A172 (cell line): ENCODE measurements at regions not wholly inside any gene's neighbourhood (a gene's known extent, or its start where the extent isn't known, plus 50 kb on each side); places are given as distances from the start of the nearest gene placed in this dataset.

Experiments used
- DNase-seq: peaks from one replicate; pipeline ENCODE4 v3.0.0-alpha.2; 2015; ENCODE audit warnings: low spot score

DNA sequence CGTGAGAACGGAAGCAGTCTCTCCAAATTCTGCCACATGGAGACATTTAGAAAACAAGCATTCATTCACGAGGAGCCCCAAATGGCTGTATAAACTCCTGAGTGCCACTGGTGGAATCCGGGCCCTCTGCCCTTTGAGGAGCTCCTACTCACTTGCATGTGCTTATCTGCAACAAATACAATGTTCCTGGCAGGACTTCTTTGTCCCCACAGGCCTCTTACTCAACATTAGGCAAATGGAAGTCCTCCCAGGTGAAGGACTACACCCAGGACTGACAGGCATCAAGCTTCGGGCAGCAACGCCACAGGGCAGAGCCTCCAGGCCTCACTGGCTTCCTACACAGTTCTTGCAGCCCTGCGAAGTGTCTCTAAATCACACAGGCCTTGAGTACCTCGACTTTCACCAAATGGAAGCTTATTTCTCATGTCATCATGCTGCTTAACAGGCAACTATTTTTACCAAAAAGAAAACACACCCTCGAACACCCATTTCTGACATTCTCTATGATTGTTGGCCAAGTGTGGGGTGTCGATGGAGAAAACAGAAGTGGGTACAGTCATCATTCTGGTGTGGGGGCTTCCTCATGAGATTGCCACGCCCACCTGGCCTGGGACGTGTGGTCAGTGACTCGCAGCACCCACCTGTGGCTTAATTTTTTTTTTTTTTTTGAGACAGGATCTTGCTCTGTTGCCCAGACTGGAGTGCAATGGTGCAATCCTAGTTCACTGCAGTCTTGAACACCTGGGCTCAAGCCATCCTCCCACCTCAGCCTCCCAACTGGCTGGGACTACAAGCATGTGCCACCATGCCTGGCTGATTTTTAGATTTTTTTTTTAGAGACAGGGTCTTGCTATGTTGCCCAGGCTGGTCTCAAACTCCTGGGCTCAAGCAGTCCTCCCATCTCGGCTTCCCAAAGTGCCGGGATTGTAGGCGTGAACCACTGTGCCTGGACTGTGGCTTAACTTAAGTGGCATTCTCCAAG lies 186.8 kb upstream of the GLI2 start:
- DNase-seq = no peak

DNA sequence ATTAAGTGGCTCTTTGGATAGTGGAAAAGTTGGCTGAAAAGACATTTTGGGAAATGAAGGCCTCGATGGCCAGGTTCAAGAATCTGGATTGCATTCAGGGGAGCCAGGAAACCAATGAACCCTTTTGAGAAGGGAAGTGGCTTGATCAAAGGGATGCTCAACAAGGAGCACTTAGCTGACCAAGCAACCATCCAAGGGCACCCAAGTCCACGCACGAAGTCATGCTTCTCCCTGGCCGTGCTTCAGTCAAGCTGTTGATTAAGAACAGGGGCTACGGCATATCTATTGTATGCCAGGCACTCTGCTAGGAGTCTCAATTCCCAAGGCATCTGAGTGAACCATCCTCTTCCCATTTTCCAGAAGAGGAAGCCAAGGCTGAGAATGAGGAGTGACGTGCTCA lies 185.8 kb upstream of the GLI2 start:
- DNase-seq = no peak

DNA sequence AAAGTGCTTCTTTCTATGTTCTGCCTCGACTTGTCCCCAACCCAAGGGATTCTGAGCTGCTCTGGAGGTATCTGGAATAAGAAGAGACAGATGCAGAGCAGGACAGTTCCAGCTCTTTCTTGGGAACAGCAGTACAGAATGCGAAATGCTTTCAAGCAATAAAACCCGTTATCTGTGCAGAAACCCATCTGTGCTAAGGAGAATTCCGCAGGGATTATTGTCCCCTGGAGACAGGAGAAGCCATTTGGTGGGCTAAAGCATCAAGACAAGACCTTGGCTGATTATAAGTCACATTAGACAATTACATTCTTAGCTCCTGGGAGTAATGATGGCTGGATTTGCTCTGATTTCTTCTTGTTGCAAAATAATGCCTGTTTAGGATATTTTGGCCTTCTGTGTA lies 185.4 kb upstream of the GLI2 start:
- no peak for DNase-seq

DNA sequence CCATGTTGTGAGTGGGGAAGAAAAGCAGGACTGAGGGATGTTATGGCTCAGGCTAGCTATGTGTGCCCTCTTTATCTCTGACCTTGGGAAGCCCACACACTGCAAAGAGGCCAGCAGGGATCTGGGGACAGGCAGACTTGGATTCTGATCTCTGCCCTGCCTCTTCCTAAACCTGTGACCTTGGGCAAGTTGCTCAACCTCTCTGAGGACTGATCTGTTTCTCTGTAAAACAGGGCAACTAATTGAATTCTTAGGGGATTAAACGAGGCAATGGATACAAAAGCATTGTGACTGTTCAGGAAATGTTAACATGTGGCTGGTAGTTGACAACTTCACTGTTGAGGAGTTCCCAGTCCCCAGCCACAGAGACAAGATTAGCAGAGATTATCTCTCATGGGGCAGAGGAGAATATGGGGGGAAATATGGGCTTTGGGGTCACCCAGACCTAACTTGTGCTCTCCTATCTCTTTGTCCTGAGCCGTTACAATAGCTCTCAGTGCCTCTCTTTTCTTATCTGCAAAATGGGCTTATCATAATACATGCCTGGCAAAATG lies 184.7 kb upstream of the GLI2 start:
- no peak for DNase-seq

DNA sequence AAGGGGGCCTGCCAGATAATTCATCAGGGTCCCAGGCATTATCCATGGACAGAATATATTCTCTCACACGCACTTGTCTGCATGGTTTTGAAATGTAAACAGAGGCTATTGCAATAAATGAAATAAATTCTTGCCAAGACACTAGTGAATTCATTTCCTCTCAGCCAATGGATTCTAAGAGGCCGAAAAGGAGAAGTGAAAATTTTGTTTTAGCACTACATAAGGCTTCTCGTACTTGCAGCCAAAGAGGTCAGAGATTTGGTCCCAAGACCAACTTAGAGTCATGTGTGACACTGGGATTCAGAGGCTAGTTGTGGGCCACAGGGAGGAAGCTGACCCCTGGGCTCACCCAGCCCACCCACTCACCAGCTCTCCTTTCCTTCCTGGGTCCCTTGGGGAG lies 184.1 kb upstream of the GLI2 start:
- no peak for DNase-seq

DNA sequence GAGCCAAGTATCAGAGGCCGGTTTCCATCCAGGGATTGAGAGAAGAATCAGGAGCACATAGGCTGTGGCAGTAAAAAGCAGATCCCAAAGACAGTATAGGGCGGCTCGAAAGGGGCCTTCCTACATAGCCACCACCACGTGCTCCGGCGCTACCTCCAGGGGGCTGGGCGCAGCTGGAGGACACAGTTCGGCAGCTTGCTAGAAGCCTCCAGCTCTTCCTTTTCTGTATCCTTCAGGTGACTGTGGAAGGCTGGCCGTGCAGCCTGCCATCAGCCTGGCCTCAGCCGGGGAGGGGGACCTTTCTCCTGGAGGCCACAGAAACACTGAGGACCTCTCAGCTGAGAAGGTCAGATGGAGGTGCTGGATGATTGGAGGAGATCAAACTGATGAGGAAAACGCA lies 183.6 kb upstream of the GLI2 start:
- DNase-seq = no peak

DNA sequence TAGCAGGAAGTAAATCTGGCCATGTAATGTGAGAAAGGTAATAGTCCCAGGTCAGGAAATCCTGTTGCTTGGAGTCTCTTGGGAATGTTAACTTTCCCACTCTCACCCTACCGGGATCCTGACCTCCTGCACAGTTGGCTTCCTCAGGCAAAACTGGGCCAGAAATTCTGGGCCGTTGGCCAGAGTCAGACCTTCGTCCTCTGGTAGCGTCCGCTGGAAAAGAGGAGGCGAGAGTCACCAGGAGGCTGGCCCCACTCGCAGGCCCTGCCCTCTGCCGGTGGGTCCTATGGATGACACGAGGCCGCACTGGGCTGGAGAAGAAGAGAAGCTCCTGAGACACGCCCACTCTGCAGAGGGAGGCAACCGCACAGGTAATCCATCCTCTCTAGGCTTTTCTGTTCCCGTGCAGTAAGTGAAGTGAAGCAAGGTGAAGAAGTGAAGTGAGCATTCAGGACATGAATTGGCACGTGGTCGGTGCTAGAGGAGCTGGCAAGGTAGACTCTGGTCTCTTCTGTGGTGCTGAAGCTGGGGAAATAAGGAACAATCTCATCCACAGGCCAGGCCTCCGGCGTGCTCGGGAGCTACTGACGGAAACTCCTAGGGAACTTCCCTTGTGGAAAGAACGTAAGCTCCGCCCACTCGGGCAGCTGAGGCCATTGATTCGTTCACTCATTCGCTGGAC lies 182.7 kb upstream of the GLI2 start:
- DNase-seq = no peak

DNA sequence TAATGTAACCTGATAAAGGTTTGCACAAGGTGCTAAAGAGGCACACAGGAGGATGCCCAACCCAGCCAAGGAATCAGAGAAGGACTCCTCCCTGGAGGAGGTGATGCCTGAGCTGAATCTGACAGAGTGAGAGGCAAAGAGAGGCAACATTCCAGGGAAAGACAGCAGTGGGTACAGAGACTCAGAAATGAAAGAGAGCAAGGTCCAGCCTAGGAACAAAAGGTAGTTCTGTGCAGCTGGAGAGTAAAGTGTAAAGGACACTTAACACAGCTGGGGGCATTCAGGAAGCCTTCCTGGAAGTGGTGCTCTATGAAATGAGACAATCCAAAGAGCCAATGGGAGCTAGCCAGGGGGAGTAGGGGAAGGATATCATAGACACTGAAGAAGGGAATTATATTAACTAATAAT lies 181.0 kb upstream of the GLI2 start:
- DNase-seq = no peak

DNA sequence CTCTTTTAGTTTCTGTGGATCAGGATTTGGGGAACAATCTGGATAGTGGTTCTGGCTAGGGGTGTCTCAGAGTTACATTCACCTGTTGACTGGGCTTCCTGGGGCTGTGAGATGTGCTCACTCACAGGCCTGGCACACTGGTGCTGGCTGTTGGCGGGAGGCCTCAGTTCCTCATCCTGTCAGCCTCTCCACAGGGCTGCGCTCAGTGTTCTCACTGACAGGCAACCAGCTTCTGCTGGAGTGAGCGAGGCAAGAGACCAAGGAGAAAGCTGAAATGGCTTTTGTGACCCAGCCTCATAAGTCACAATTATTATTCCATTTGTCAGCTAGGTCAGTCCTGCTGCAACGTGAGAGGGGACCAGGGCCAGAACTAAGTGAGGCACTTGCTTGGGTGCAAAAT lies 180.6 kb upstream of the GLI2 start:
- no peak for DNase-seq

DNA sequence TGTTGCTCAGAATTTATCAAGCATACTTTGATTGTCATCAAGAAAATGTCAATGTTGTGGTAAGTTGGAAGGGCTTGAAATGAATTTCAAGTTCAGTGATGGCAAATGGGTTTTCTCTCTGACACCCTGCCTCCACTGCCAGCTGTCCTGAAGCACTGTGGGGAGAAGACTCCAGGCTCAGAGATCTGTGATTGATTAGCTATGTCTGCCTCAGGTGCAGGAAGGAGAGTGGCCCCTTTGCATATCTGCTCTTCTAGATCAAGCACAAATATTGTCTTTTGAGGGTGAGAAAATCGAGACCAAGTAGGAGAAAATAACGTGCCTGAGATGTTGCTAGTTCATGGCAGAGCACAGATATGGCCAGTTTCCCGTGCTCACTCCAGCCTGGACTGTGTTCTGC lies 178.8 kb upstream of the GLI2 start:
- DNase-seq = no peak

DNA sequence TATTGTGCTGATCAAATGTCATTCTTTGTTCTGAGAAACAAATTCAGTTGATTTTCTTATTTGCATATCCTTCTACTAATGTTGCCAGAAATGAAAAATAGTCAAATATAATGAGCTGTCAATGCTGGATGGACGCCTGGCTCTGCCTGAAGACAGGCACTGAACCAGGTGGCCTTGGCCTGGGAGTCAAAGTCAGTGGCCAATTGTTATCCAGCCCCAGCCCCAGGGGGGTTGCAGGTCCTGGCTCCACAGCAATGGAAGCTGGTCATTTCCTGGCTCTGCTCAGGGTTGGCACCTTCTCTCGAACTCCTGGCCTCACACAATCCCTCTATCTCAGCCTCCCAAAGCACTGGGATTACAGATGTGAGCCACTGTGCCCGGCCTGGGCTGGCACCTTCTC lies 176.8 kb upstream of the GLI2 start:
- no peak for DNase-seq

DNA sequence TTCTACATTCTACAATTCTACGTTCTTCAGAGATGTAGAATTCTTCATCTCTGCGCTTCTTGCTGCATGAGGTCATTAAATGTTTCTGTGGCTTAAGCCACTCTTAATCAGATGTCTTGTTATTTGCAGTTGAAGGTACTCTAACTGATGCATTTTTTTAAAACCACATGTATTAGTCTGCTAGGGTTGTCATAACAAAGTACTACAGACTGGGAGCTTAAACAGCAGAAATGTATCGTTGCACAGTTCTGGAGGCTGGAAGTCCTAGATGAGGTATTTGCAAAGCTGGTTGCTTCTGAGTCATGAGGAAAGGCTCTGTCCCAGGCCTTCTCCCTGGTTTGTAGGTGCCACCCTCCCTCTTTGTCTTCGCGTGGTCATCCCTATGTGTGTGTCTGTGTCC lies 176.3 kb upstream of the GLI2 start:
- DNase-seq = peak; percentile 97

DNA sequence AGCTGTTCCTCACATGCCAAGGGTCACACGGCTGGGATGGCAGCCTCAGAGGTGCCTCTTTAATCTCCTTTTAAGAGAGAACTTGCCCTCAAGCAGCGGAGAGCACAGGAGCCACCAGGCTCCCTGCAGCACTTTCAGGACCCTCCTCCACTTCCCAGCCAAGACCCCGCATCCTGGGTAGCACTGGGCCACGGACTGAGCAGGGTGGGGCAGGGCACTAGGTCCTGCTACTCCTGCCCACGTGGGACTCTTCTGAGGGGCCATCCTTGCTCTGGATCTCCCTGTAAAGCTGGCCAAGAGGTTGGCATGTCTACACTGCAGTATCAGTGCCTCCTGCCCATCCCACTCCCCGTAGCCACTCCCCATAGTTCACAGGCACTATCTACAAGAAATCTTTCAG lies 175.3 kb upstream of the GLI2 start:
- DNase-seq = no peak

DNA sequence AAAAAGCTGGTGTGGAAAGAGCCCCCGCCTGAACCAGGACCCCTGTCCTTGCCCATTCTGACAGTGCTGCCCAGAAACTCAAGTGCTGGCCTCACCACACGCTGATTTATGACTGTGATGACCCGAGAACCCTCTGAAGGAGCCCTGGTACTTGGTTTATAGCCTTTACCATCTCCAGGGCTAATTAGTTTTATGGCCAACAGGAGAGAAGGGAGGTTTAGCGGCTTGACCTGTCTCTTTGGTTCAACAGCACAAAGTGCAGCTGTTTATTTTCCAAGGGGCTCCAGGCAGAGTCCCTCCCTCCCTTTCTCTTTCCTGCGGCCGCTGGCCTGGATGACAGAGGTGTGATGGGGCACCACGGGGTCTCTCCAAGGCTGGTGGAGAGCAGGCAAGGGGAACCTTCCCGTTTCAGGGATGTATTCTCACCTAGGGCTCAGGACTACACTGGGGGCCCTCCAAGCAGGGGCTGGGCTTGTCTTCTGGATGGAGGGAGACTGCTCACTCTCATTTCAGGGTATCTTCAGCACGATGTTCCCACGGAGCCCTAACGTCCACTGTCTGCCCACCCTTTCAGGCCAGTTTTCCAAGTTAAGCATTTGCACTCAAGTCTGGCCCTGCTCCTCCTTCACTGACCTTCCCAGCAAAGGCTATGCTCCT lies 174.2 kb upstream of the GLI2 start:
- no peak for DNase-seq

DNA sequence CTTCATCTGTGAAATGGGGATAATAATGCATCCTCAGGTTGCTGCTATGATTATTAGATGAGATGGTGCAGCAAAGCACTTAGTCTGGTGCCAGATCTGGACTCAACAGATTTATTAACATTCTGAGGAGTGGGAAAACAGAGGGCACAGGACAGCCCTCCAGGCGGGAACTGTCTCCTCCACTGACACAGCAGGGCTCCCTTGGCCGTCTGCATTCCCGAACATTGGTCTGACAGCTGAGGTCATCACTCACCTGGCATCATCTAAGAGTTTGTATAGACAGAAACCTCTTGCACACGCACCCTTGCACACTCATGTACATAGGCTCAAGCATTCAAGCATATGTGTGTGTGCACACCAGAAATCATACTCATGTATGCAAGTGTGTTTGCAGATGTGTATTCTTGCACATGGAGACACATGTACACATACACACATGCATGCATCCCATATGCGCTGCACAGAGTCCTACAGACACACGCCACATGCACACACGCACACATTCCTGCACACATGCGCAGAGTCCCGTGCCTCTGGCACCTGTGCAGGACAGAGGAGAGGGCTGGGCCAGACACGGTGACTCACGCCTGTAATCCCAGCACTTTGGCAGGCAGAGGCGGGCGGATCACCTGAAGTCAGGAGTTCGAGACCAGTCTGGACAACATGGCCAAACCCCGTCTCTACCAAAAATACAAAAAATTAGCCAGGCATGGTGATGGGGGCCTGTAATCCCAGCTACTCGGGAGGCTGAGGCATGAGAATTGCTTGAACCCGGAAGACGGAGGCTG lies 173.3 kb upstream of the GLI2 start:
- DNase-seq = no peak

DNA sequence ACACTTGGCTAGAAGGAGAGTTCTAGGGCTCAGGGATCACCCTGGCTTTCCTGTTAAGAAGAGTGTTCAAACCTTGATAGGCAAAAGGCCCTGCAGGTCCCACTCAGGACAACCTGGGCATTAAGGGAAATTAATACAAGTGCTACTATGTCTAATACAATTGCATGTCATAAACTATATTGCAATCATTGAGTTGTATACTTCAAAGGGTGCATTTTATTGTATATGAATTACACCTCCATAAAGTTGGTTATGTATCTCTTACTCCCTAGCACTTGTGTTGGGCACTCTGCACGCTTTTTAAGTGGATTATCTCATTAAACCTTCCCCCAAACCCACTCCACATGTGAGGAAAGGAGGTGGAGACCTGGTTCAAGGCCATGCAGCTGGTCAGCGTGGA lies 172.1 kb upstream of the GLI2 start:
- DNase-seq = no peak

DNA sequence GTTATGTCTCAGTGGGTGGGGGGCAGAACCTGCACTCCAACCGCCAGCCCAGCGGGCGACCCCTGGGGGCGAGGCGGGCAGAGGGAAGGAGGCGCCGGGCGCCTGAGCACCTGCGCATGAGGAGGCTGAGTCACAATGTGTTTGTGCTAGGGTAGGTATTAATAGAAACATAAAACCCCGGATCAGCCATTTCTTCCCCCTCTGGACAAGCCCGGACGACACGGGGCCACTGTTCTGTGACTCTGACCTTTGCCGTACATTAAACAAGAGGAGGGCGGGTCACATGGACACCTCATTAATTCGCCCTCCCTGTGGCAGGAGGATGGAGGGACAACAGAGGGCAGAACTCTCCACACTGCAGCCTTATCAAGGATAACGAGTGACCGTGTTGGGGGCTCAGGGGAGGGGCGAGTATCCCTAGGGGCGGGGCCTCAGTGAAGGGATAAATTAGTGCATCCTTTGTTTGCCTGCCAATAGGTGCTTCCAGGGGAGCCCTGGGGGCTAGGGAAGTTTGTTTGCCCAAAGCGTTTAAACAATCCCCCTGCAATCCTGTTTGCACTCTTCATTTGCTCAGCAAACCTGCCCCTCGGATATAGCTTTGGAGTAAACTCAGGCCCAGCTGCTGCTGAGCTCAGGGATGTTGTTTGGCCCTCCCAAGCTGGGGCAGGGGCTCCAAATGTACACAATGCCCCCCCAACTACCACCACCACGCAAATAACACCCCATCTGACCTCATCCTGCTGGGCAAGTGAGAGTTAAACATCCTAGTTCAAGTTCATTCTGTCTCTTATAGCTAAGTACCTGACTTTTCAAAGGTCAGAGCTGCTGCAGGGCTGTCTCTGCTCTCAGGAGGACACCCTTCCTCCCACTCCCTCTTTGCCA lies 171.2 kb upstream of the GLI2 start:
- no peak for DNase-seq

DNA sequence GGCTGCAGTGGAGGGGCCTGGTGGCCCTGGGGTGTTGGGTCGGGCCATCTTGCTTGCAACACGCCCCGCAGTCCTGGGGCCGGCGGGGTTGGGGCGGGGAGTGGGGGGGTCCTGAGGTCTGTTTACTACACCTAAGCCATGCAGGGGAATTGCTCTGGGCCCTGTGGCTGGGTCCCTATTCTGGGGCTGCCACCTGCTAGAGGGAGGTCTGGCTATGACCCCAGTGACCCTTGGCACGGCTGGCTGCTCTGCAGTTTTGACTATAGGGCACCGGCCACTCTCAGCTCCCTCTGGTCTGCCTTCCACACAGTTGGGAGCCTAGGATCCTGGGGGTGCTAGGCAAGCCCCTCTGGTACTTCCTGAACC lies 170.6 kb upstream of the GLI2 start:
- DNase-seq = no peak

DNA sequence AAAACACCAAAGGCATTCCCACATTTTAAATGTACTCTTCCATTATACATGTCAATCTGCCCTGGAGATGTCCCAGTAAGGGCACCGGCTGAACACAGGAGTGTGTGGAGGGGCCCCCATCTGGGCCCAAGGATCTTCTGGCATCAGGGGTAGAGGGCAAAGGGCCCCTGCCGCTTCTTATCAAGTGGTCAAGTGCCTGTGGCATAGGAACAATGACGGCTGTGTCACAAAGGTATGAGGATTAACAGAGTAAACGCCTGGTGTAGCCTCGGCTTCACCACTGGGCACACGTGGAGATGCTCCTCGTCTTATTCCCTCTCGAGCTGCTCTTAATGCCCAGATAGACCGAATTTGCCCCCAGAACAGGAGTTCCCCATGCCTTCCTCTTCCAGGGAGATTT lies 169.7 kb upstream of the GLI2 start:
- no peak for DNase-seq

DNA sequence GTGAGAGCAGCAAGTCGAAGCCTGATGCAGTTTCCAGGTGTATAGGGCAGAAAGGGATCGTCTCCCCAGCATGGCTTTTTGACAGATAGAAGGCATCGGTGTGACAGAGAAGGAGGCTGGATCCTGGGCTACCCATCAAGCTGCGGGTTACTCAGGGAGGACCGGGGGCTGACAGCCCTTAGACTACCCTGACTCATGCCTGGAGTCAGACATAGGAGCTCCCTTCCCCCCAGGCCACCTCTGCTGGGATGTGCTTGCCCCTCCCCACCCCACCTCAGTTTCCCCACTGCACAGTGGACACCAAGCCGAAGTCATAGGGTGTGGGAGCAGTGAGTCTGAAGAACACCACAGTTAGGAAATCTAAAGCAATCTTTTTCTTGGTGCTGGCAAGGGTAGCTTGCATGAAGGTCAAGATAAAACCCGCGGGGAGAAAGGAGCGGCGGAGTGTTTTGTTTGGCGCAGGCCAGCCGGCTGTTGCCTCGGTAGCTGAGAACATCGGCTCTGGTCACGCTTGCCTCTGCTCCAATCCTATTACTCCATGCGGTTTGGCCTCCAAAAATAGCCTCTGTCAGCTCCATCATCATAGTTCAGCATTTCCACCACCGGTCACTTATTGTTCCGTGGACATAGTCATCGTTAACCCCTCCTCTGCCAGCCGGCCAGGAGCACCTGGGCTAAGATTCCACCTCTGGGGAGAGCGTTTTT lies 169.2 kb upstream of the GLI2 start:
- peak; percentile 85 for DNase-seq
